OCI-M2 (cell line): ENCODE measurements at regions not wholly inside any gene's neighbourhood (a gene's known extent, or its start where the extent isn't known, plus 50 kb on each side); places are given as distances from the start of the nearest gene placed in this dataset.

Source experiments
- DNase-seq: peaks from one replicate; lab custom pipeline; 2025; ENCODE audit not compliant: unreplicated experiment; lab: John Stamatoyannopoulos, UW

DNA sequence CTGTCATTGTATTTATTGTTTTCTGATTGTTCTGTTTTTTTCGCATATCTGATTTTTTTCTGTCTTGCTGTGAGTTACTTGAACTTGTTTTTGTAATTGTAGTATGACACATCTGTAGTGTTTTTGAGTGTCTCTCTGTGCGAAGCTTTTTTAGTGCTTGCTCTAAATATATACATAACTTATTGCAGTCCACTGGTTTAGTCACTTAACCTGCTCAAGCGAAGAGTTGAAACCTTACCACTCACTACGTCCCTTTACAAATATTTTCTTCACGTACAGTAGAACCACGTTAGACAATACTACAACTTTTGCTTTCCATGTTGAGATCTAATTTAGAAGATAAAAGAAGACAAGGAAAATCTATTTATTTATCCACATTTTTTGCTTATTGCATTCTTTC, 713.0 kb upstream of the GRM7 start:
- DNase-seq: no peak

DNA sequence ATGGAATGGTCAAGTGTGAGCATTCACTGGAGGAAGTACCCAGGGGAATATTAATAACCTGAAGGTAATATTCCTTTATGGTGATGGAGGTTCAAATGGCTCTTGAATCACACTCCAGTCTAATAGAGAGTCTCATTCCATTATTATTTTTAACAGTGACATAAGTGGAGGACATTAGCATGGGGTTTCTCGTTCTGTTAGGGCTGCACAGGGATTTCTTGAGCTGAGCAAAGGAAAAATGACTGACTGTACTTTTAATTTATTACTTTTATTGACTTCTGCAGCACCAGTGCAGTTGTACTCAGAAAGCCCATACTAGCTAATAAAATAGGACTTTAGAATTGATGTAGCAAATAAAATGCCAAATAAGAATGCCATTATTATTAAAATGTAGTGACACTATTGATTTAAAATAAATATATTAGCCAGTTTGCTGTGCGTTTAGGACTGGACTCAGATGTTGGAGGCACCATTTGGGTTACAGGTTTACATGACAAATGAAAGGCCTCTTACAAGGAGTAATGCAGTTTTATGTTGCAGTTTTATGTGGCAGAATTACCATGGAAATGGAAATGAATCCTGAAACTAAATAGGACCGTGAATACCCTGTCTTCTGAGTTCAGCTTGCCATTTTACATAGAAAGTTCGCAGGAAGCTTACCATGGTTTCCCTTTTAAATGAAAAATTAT, 705.1 kb upstream of the GRM7 start:
- no peak for DNase-seq

GRCh38 chr3:6165951-6166350, 695.0 kb upstream of the GRM7 start:
- DNase-seq: no peak

DNA sequence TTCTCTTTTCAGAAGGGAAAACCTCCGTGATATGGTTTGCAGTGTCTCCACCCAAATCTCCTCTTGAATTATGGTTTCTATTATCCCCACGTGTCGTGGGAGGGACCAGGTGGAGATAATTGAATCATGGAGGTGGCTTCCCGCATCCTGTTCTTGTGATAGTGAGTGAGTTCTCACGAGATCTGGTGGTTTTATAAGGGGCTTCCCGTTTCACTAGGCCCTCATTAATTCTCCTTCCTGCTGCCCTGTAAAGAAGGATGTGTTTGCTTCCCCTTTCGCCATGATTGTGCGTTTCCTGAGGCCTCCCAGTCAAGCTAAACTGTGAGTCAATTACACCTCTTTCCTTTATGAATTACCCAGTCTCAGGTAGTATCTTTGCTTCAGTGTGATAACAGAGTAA, 692.7 kb upstream of the GRM7 start:
- no peak for DNase-seq

GRCh38 chr3:6172871-6173642, 687.9 kb upstream of the GRM7 start:
- no peak for DNase-seq

GRCh38 chr3:6177417-6177816, 683.5 kb upstream of the GRM7 start:
- DNase-seq: no peak

DNA sequence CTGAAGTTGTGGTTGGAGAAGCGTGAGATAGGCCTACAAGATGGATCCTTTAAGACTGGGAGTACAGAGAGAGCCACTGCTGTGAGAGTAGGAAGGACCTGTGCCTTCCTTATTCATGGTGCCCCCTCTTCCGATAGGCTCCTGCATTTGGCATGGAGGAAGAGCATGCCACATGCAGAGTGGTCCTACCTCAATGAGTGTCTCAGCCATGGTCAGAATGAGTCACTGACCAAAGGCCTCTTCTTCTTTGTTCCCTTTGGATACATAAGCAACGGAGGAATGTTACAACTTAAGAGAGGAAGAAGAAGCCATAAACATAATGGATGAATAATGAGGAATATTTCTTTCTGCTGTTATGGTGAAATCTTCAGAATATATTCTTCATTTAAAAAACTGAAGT, 681.2 kb upstream of the GRM7 start:
- no peak for DNase-seq

GRCh38 chr3:6180171-6180570, 680.7 kb upstream of the GRM7 start:
- no peak for DNase-seq

GRCh38 chr3:6182476-6182875, 678.4 kb upstream of the GRM7 start:
- no peak for DNase-seq

- no peak for DNase-seq
Observed at GRCh38 chr3:6182909-6183308, 678.0 kb upstream of the GRM7 start.

GRCh38 chr3:6189384-6189783, 671.5 kb upstream of the GRM7 start:
- DNase-seq: no peak

DNA sequence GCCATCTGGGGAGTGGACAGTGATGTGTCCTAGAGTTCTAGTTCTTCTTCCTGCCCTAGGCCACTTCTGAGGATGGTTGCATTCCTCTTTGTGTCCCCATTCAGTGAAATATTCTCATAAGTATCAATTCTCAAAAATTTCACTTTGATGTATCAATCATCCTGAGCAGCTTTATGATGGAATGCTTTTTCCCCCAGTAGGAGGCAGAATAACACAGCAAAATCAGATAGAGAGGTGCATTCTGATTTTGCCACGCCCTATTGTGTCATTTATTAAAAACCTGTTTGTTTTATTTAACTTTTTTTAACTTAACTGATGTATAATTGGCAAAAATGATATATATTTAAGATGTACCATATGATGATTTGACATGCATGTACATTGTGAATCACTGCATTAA, 656.0 kb upstream of the GRM7 start:
- DNase-seq: no peak

GRCh38 chr3:6216135-6217026, 644.5 kb upstream of the GRM7 start:
- DNase-seq: no peak

GRCh38 chr3:6220447-6220846, 640.5 kb upstream of the GRM7 start:
- no peak for DNase-seq

GRCh38 chr3:6222069-6222468, 638.8 kb upstream of the GRM7 start:
- no peak for DNase-seq

- no peak for DNase-seq
Observed at GRCh38 chr3:6223572-6223971, 637.3 kb upstream of the GRM7 start.

DNA sequence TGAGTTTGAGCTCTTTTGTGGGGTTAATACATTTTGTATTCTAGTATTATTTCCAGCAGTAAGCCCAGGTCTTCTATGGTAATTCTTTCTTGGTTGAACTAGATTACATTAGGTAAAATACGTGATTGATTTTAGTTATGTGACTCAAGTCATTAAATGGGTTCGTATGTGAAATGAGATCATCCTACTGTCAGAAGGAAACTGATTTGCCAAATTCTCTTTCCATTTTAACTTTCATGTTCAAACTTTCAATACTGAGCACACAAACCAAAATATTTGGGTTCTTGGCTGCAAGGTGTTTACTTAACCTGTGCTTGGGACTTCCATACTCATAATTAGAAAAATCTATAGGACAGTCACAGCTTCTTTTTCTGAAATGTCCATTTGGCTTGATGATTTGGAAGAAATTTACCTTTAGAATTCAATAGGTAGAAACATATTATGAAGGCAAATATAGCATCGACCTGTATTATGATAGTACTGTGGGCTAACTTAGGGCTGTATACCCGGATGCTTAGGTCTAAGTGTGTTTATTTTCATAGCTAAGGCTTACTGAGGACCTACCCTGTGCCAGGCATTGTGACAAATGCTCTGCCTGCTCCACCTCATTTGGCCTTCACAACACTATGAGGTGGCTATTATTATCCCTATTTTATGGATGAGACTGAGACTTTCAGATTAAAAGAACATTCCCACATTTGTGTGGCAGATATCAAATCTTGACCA, 631.8 kb upstream of the GRM7 start:
- no peak for DNase-seq

- no peak for DNase-seq
Observed at GRCh38 chr3:6229778-6230410, 631.0 kb upstream of the GRM7 start.

DNA sequence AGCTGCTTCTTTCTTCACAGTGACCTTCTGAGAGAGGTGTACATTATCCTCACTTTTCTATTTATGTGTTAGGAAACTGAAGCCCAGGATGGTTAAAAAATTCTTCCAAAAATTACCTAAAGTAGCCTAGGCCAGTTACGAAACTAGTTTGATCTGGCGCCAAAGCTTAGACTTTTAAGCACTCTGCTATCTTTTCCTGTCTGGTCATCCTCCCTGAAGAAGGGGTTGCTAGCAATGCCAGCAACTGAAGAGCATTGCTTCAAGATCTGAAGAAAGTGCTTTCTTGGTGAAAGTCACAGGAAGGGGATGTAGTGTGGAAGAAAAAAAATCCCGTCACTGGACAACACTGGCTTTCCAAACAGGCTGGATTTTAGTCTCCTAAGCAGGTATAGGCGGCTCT, 618.8 kb upstream of the GRM7 start:
- no peak for DNase-seq

- no peak for DNase-seq
Observed at GRCh38 chr3:6248528-6248927, 612.4 kb upstream of the GRM7 start.

GRCh38 chr3:6249679-6250078, 611.2 kb upstream of the GRM7 start:
- no peak for DNase-seq
